Stomach smooth muscle (tissue), 2 donors: ENCODE measurements at regions not wholly inside any gene's neighbourhood (a gene's known extent, or its start where the extent isn't known, plus 50 kb on each side); places are given as distances from the start of the nearest gene placed in this dataset.

Source experiments
- H3K27ac ChIP-seq: one replicate; pipeline ENCODE4 v1.7.0; 2013; ENCODE audit warnings: mild to moderate bottlenecking, low read length, inconsistent platforms
- H3K27me3 ChIP-seq, 2 donors: one replicate each; pipeline ENCODE4 v1.7.0; 2013; ENCODE audit warnings: low read length in 2 of 2; ENCODE audit not compliant: insufficient read depth in 2 of 2, control insufficient read depth in 1 of 2
- H3K36me3 ChIP-seq, 2 donors: one replicate each; pipeline ENCODE4 v1.7.0; 2013; ENCODE audit warnings: low read length in 2 of 2; ENCODE audit not compliant: control insufficient read depth in 2 of 2, insufficient read depth in 2 of 2
- H3K4me1 ChIP-seq: one replicate; pipeline ENCODE4 v1.7.0; 2013; ENCODE audit warnings: low read length; ENCODE audit not compliant: control insufficient read depth, insufficient read depth
- H3K4me3 ChIP-seq, 2 donors: one replicate each; pipeline ENCODE4 v1.7.0; 2013; ENCODE audit warnings: low read length in 2 of 2
- H3K9ac ChIP-seq, 2 donors: one replicate each; pipeline ENCODE4 v1.7.0; 2013; ENCODE audit warnings: low read length in 2 of 2, mild to moderate bottlenecking in 1 of 2
- H3K9me3 ChIP-seq, 2 donors: one replicate each; pipeline ENCODE4 v1.7.0; 2013; ENCODE audit warnings: low read length in 2 of 2; ENCODE audit not compliant: control insufficient read depth in 2 of 2
- donor health status: healthy.
- donor health status: Pancreatic carcinoma.

GRCh38 chr13:72383646-72384045, 343.8 kb downstream of the MZT1 start:
- Histone ChIP-seq H3K4me1 (no peaks in the 10 kb centered on the region), H3K9me3 (no peaks in the 10 kb centered on the region), H3K36me3 (no peaks in the 10 kb centered on the region), H3K27ac (no peak overlapping the region), H3K4me3 (no peak overlapping the region), H3K9ac (no peak overlapping the region), H3K27me3 (no peaks in the 10 kb centered on the region)

GRCh38 chr13:72379581-72379980, 347.8 kb downstream of the MZT1 start:
- Histone ChIP-seq H3K27me3 (no peaks in the 10 kb centered on the region), H3K9ac (no peak overlapping the region), H3K4me3 (no peak overlapping the region), H3K9me3 (no peaks in the 10 kb centered on the region), H3K4me1 (no peaks in the 10 kb centered on the region), H3K27ac (no peak overlapping the region), H3K36me3 (no peaks in the 10 kb centered on the region)

- Histone ChIP-seq H3K27me3 (no peaks in the 10 kb centered on the region), H3K9me3 (no peaks in the 10 kb centered on the region), H3K4me3 (no peak overlapping the region), H3K9ac (no peak overlapping the region), H3K27ac (no peak overlapping the region), H3K4me1 (no peaks in the 10 kb centered on the region), H3K36me3 (no peaks in the 10 kb centered on the region)
Measured at GRCh38 chr13:72368031-72368430, 359.4 kb downstream of the MZT1 start.

GRCh38 chr13:72346716-72347115, 380.7 kb downstream of the MZT1 start:
- H3K27ac ChIP-seq = no peak overlapping the region
- H3K4me1 ChIP-seq = no peaks in the 10 kb centered on the region
- no peaks in the 10 kb centered on the region for H3K36me3 ChIP-seq
- H3K9me3 ChIP-seq = no peaks in the 10 kb centered on the region
- H3K9ac ChIP-seq = no peak overlapping the region
- H3K27me3 ChIP-seq = no peaks in the 10 kb centered on the region
- H3K4me3 ChIP-seq = no peak overlapping the region

DNA sequence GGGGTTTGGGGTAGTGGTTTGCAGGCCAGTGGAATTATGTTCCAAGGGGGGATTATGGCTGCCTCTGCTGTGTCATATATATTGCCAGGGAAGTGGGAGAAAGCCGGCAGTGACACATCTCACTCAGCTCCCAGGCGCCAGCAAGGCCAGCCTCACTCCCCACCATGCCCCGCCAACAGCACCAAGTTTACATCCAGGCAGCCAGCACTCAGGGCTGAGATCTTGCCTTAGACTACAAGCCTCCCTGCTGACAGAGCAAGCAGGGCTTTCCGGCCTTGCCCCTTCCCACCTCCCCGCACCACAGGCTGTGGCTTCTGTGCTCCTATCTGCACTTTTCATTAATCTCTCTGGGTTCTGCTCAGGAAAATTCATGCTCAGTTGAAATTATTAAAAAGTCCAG, 385.1 kb downstream of the MZT1 start:
- Histone ChIP-seq H3K27ac (no peak overlapping the region), H3K9me3 (no peaks in the 10 kb centered on the region), H3K27me3 (no peaks in the 10 kb centered on the region), H3K4me3 (no peak overlapping the region), H3K36me3 (no peaks in the 10 kb centered on the region), H3K4me1 (no peaks in the 10 kb centered on the region), H3K9ac (no peak overlapping the region)

DNA sequence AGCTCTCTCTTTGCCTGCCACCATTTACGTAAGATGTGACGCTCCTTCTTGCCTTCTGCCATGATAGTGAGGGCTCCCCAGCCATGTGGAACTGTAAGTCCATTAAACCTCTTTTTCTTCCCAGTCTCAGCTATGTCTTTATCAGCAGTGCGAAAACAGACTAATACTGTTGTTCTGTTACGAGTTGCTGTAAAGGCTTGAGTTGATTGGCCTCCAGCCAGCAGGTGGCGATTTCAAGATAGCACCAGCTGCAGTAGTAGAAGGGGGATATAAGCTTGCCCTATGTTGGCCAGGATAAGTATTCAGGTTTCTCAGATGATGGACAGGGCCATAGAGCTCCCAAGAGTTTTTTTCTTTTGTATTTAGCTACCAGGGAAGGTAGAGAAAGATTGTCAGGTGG, 385.5 kb downstream of the MZT1 start:
- Histone ChIP-seq H3K9ac (no peak overlapping the region), H3K4me3 (no peak overlapping the region), H3K27me3 (no peaks in the 10 kb centered on the region), H3K27ac (no peak overlapping the region), H3K4me1 (no peaks in the 10 kb centered on the region), H3K9me3 (no peaks in the 10 kb centered on the region), H3K36me3 (no peaks in the 10 kb centered on the region)

GRCh38 chr13:72317346-72318109, 409.9 kb downstream of the MZT1 start:
- Histone ChIP-seq H3K27ac (no peak overlapping the region), H3K4me3 (no peak overlapping the region), H3K9me3 (no peaks in the 10 kb centered on the region), H3K4me1 (no peaks in the 10 kb centered on the region), H3K36me3 (no peaks in the 10 kb centered on the region), H3K9ac (no peak overlapping the region), H3K27me3 (no peaks in the 10 kb centered on the region)

DNA sequence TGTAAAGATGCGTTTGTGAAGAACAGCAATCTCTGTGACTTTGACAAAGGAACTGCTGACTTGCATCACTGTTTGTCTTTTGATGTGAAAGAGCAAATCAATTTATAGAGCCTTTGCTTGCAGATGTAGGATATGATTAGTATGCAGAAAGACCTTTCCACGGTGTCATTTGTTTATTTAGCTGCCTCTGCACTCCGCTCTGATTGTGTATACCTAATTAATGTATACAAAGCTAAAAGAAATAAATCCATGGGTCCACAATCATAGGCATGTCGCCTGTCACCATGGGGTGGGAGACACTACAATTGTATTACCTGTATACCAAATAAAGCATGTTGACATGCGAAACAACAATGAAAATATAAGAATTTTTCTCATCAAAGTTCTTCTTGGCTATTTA, 410.7 kb downstream of the MZT1 start:
- no peaks in the 10 kb centered on the region for H3K36me3 ChIP-seq
- H3K4me1 ChIP-seq = no peaks in the 10 kb centered on the region
- no peak overlapping the region for H3K4me3 ChIP-seq
- H3K9me3 ChIP-seq = no peaks in the 10 kb centered on the region
- no peak overlapping the region for H3K27ac ChIP-seq
- H3K27me3 ChIP-seq = no peaks in the 10 kb centered on the region
- H3K9ac ChIP-seq = no peak overlapping the region

- H3K9me3 ChIP-seq = no peaks in the 10 kb centered on the region
Measured at GRCh38 chr13:72315312-72315711, 412.1 kb downstream of the MZT1 start.

GRCh38 chr13:72314210-72314609, 413.2 kb downstream of the MZT1 start:
- Histone ChIP-seq H3K27ac (no peak overlapping the region), H3K36me3 (no peaks in the 10 kb centered on the region), H3K9ac (no peak overlapping the region), H3K9me3 (no peaks in the 10 kb centered on the region), H3K4me1 (no peaks in the 10 kb centered on the region), H3K27me3 (no peaks in the 10 kb centered on the region), H3K4me3 (no peak overlapping the region)

More at GRCh38 chr13:72315312-72315711, 412.1 kb downstream of the MZT1 start:
- no peak overlapping the region for H3K27ac ChIP-seq
- H3K36me3 ChIP-seq = no peaks in the 10 kb centered on the region
- H3K4me1 ChIP-seq = no peaks in the 10 kb centered on the region
- H3K4me3 ChIP-seq = no peak overlapping the region
- no peak overlapping the region for H3K9ac ChIP-seq
- H3K27me3 ChIP-seq = no peaks in the 10 kb centered on the region

DNA sequence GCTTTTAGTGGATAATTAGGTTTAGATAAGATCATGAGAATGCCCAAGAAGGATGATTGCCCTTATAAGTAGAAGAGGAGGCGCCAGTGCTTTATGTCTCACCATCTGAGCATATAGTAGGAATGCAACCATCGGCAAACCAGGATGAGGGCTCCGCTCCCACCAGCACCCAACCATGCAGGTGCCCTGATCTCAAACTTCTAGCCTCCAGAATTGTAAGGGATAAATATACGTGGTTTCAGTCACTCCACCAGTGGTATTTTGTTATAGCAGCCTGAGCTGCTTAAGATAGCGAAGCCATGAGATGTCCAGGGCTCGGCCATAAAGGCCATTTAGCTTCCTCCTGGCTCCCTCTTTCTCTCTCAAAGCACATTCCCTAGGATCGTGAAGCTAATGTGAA, 413.9 kb downstream of the MZT1 start:
- no peaks in the 10 kb centered on the region for H3K36me3 ChIP-seq
- H3K27ac ChIP-seq = no peak overlapping the region
- no peaks in the 10 kb centered on the region for H3K4me1 ChIP-seq
- H3K9ac ChIP-seq = no peak overlapping the region
- no peak overlapping the region for H3K4me3 ChIP-seq
- H3K27me3 ChIP-seq = no peaks in the 10 kb centered on the region
- no peaks in the 10 kb centered on the region for H3K9me3 ChIP-seq
